Caco-2 (cell line): ENCODE measurements at regions not wholly inside any gene's neighbourhood (a gene's known extent, or its start where the extent isn't known, plus 50 kb on each side); places are given as distances from the start of the nearest gene placed in this dataset.

ENCODE experiments used
- BruUV-seq: library from RNA; stranded (reverse); fragments of 400-500 nt; replicated peaks from 2 replicates; lab custom pipeline; 2021; lab: Mats Ljungman, UMichigan
- CTCF ChIA-PET: fragments of 300-600 bp; sonication (Branson Sonifier 250); formaldehyde crosslinking; loops from one replicate; lab custom pipeline; 2022; ENCODE audit warnings: antibody characterized with exemption; lab: Charles Lee
- POLR2A ChIA-PET: fragments of 300-600 bp; sonication (Branson Sonifier 250); formaldehyde crosslinking; loops from one replicate; lab custom pipeline; 2022; ENCODE audit warnings: antibody characterized with exemption; lab: Charles Lee
- DNase-seq, 2 experiments: peaks; one replicate each; pipeline versions ENCODE4 v3.0.0 to v3.0.0-alpha.2; 2020 to 2022
- H3K27me3 ChIP-seq: replicated peaks from 2 replicates; pipeline ENCODE4 v1.6.0; 2011; ENCODE audit warnings: low read length; ENCODE audit not compliant: control insufficient read depth, insufficient read depth
- H3K36me3 ChIP-seq: 2 replicates; pipeline ENCODE4 v1.5.1; 2011; ENCODE audit warnings: low read length; ENCODE audit not compliant: control insufficient read depth, insufficient read depth
- H3K4me1 ChIP-seq: fragments of 250-450 bp; sonication (Bioruptor Pico); 2 replicates; pipeline ENCODE4 v1.5.1; 2020; ENCODE audit warnings: mild to moderate bottlenecking
- H3K4me3 ChIP-seq: 2 replicates; pipeline ENCODE4 v1.5.1; 2011; ENCODE audit warnings: low read depth, mild to moderate bottlenecking, control low read depth, low read length
- H3K9me3 ChIP-seq: fragments of 250-450 bp; sonication (Bioruptor Pico); 2 replicates; pipeline ENCODE4 v1.5.1; 2020; ENCODE audit warnings: mild to moderate bottlenecking, moderate library complexity
- H3K27ac Mint-ChIP-seq: one replicate; pipeline ENCODE4 v1.8.0; 2022; ENCODE audit warnings: mixed read lengths; ENCODE audit not compliant: unreplicated experiment
- H3K27me3 Mint-ChIP-seq: one replicate; pipeline ENCODE4 v1.8.0; 2022; ENCODE audit warnings: mixed read lengths; ENCODE audit not compliant: insufficient read depth, unreplicated experiment
- H3K36me3 Mint-ChIP-seq: one replicate; pipeline ENCODE4 v1.8.0; 2022; ENCODE audit warnings: mild to moderate bottlenecking, mixed read lengths; ENCODE audit not compliant: insufficient read depth, unreplicated experiment
- H3K4me1 Mint-ChIP-seq: one replicate; pipeline ENCODE4 v1.8.0; 2022; ENCODE audit warnings: low read depth, mixed read lengths; ENCODE audit not compliant: unreplicated experiment
- H3K4me3 Mint-ChIP-seq: one replicate; pipeline ENCODE4 v1.8.0; 2022; ENCODE audit warnings: mild to moderate bottlenecking, moderate library complexity, mixed read lengths; ENCODE audit not compliant: unreplicated experiment
- H3K9me3 Mint-ChIP-seq: one replicate; pipeline ENCODE4 v1.8.0; 2022; ENCODE audit warnings: mixed read lengths; ENCODE audit not compliant: unreplicated experiment
- intact Hi-C: fragments of 100-400 bp; cut with micrococcal nuclease; formaldehyde crosslinking; loops from one replicate; pipeline ENCODE4 v1.10.0; 2022; ENCODE audit not compliant: unreplicated experiment
- TF ChIP-seq, protein P1 (sequence below), 2 experiments: fragments of 200-600 bp in 1 of 2; IDR thresholded peaks; 1 replicate in 1 of 2; 2 replicates in 1 of 2; pipeline versions ENCODE4 v1.5.1 to v1.8.0; 2011 to 2022; ENCODE audit warnings: antibody characterized with exemption in 1 of 2, control low read depth in 1 of 2, inconsistent platforms in 1 of 2, low read depth in 1 of 2, low read length in 1 of 2, mild to moderate bottlenecking in 1 of 2, moderate library complexity in 1 of 2; ENCODE audit not compliant: insufficient read depth in 1 of 2, severe bottlenecking in 1 of 2, unreplicated experiment in 1 of 2

- H3K27me3 ChIP-seq: no peaks in the 10 kb centered on the region
- H3K4me3 ChIP-seq: no peak overlapping the region
- intact Hi-C loops: no loop called here
- H3K9me3 ChIP-seq: no peaks in the 10 kb centered on the region
- Mint-ChIP-seq H3K9me3 (no peaks in the 10 kb centered on the region), H3K4me1 (no peaks in the 10 kb centered on the region), H3K27ac (no peak overlapping the region), H3K36me3 (no peaks in the 10 kb centered on the region), H3K27me3 (no peaks in the 10 kb centered on the region), H3K4me3 (no peak overlapping the region)
- BruUV-seq: no TSS peak
- TF ChIP-seq, protein P1, sequence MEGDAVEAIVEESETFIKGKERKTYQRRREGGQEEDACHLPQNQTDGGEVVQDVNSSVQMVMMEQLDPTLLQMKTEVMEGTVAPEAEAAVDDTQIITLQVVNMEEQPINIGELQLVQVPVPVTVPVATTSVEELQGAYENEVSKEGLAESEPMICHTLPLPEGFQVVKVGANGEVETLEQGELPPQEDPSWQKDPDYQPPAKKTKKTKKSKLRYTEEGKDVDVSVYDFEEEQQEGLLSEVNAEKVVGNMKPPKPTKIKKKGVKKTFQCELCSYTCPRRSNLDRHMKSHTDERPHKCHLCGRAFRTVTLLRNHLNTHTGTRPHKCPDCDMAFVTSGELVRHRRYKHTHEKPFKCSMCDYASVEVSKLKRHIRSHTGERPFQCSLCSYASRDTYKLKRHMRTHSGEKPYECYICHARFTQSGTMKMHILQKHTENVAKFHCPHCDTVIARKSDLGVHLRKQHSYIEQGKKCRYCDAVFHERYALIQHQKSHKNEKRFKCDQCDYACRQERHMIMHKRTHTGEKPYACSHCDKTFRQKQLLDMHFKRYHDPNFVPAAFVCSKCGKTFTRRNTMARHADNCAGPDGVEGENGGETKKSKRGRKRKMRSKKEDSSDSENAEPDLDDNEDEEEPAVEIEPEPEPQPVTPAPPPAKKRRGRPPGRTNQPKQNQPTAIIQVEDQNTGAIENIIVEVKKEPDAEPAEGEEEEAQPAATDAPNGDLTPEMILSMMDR (IDR thresholded peaks at IDR 0.05; ENCODE audit: insufficient read depth in 1 of 2, low read depth in 1 of 2, low read length in 1 of 2, severe bottlenecking in 1 of 2, unreplicated experiment in 1 of 2): no peak
- H3K36me3 ChIP-seq: no peaks in the 10 kb centered on the region
- POLR2A ChIA-PET: no interaction called here
- CTCF ChIA-PET: no interaction called here
- peaks cover 4% of the 10 kb centered on the region; the same call in 1 of the 2 replicates for H3K4me1 ChIP-seq
- no peak for DNase-seq
Observed at GRCh38 chr1:229012823-229013222, 258.1 kb upstream of the RAB4A start.

- H3K27me3 ChIP-seq: no peaks in the 10 kb centered on the region
- H3K4me1 ChIP-seq: peaks cover 4% of the 10 kb centered on the region; the same call in 1 of the 2 replicates
- no peaks in the 10 kb centered on the region for H3K4me1 Mint-ChIP-seq
- POLR2A ChIA-PET: no interaction called here
- CTCF ChIA-PET: no interaction called here
- H3K9me3 ChIP-seq: no peaks in the 10 kb centered on the region
- BruUV-seq: no TSS peak
- intact Hi-C loops: no loop called here
- H3K36me3 ChIP-seq: no peaks in the 10 kb centered on the region
- no peaks in the 10 kb centered on the region for H3K36me3 Mint-ChIP-seq
- no peaks in the 10 kb centered on the region for H3K9me3 Mint-ChIP-seq
- no peaks in the 10 kb centered on the region for H3K27me3 Mint-ChIP-seq
- H3K4me3 Mint-ChIP-seq: no peak overlapping the region
- TF ChIP-seq, protein P1 (IDR thresholded peaks at IDR 0.05; ENCODE audit: insufficient read depth in 1 of 2, low read depth in 1 of 2, low read length in 1 of 2, severe bottlenecking in 1 of 2, unreplicated experiment in 1 of 2): no peak
- no peak overlapping the region for H3K4me3 ChIP-seq
- no peak for DNase-seq
- no peak overlapping the region for H3K27ac Mint-ChIP-seq
Observed at GRCh38 chr1:229013981-229014380, 256.9 kb upstream of the RAB4A start.

GRCh38 chr1:229015806-229016205 lies 255.1 kb upstream of the RAB4A start:
- peaks cover 4% of the 10 kb centered on the region; the same call in 1 of the 2 replicates for H3K4me1 ChIP-seq
- intact Hi-C loops: no loop called here
- H3K4me3 ChIP-seq: no peak overlapping the region
- Mint-ChIP-seq H3K36me3 (no peaks in the 10 kb centered on the region), H3K9me3 (no peaks in the 10 kb centered on the region), H3K27me3 (no peaks in the 10 kb centered on the region), H3K27ac (no peak overlapping the region), H3K4me1 (no peaks in the 10 kb centered on the region), H3K4me3 (no peak overlapping the region)
- H3K9me3 ChIP-seq: no peaks in the 10 kb centered on the region
- H3K36me3 ChIP-seq: no peaks in the 10 kb centered on the region
- POLR2A ChIA-PET: no interaction called here
- TF ChIP-seq, protein P1 (IDR thresholded peaks at IDR 0.05; ENCODE audit: insufficient read depth in 1 of 2, low read depth in 1 of 2, low read length in 1 of 2, severe bottlenecking in 1 of 2, unreplicated experiment in 1 of 2): no peak
- DNase-seq: no peak
- CTCF ChIA-PET: no interaction called here
- no TSS peak for BruUV-seq
- H3K27me3 ChIP-seq: no peaks in the 10 kb centered on the region
